Activated naive CD4-positive, alpha-beta T cell treated with anti-CD3 and anti-CD28 coated beads for 36 hours (primary cell): ENCODE measurements at regions not wholly inside any gene's neighbourhood (a gene's known extent, or its start where the extent isn't known, plus 50 kb on each side); places are given as distances from the start of the nearest gene placed in this dataset.

Experiments used
- CTCF ChIA-PET: fragments of 350-600 bp; sonication (Branson Sonifier 250); formaldehyde crosslinking; loops from one replicate; lab custom pipeline; 2021; ENCODE audit warnings: antibody characterized with exemption; lab: Charles Lee
- DNase-seq: peaks from one replicate; pipeline ENCODE4 v3.0.0-alpha.2; 2020
- H3K27ac Mint-ChIP-seq: one replicate; pipeline ENCODE4 v1.8.0; 2021; ENCODE audit warnings: mild to moderate bottlenecking, mixed read lengths
- H3K27me3 Mint-ChIP-seq: one replicate; pipeline ENCODE4 v1.8.0; 2021; ENCODE audit warnings: low read depth, mixed read lengths
- H3K36me3 Mint-ChIP-seq: one replicate; pipeline ENCODE4 v1.8.0; 2021; ENCODE audit warnings: low read depth, mixed read lengths
- H3K4me1 Mint-ChIP-seq: one replicate; pipeline ENCODE4 v1.8.0; 2021; ENCODE audit warnings: low read depth, mixed read lengths
- H3K4me3 Mint-ChIP-seq: one replicate; pipeline ENCODE4 v1.8.0; 2021; ENCODE audit warnings: mild to moderate bottlenecking, moderate library complexity, mixed read lengths
- H3K9me3 Mint-ChIP-seq: one replicate; pipeline ENCODE4 v1.8.0; 2021; ENCODE audit warnings: mixed read lengths
- intact Hi-C: fragments of 100-400 bp; cut with micrococcal nuclease; formaldehyde crosslinking; loops from one replicate; pipeline ENCODE4 v1.15.1; 2023

DNA sequence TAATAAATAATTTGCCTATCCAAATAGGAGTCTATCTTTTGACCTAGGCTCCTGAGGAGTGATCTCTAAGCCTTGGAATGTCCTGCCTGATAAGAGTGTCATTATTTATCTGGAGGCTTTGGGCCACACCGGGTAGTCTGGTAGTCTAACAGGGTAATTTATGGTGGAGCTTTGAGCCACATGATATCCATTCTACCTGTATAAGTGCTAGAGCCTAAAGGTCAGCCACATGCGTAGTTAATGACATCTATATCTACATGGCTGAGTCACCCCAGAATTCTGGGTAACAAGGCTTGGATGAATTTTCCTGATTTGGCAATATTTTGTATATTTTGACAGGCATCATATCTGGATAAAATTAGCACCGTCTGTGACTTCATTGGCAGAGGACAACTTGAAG is 681.4 kb downstream of the MCTP2 start:
- CTCF ChIA-PET = no interaction called here

GRCh38 chr15:94917068-94917467 is 685.7 kb downstream of the MCTP2 start:
- H3K4me3 Mint-ChIP-seq = no peak overlapping the region
- H3K4me1 Mint-ChIP-seq = no peaks in the 10 kb centered on the region
- no peaks in the 10 kb centered on the region for H3K27me3 Mint-ChIP-seq
- no peaks in the 10 kb centered on the region for H3K9me3 Mint-ChIP-seq
- CTCF ChIA-PET = interaction anchor here (0.8 kb wide), 1 partner anchor 14 kb away, joined by 3 read pairs; no protein-coding TSS in a partner anchor
- no peaks in the 10 kb centered on the region for H3K36me3 Mint-ChIP-seq
- no peak overlapping the region for H3K27ac Mint-ChIP-seq
- no peak for DNase-seq
- intact Hi-C loops = no loop called here

More for the DNA sequence above, 681.4 kb downstream of the MCTP2 start:
- Mint-ChIP-seq H3K4me3 (no peak overlapping the region), H3K27me3 (no peaks in the 10 kb centered on the region), H3K27ac (no peak overlapping the region), H3K4me1 (no peaks in the 10 kb centered on the region), H3K36me3 (no peaks in the 10 kb centered on the region), H3K9me3 (peaks cover 13% of the 10 kb centered on the region)
- intact Hi-C loops = no loop called here
- no peak for DNase-seq

DNA sequence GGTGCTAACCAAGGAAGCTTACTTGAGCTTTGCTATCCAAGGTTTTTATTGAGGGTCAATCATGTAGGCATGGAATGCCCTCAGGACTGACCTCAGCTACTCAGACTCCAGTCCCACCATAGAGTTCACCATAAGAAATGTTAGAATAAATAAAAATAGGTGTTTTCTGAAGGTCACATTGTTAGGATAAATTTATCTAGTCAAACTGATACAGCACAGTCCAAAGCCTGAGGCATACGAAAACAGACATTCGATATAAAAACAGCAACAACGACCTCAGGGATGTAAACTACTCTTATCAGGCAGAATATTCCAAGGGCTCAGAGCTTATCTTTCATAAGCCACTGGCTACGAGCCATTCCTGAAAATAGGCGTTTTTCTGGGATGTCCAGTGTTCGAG is 690.6 kb downstream of the MCTP2 start:
- Mint-ChIP-seq H3K4me3 (no peak overlapping the region), H3K36me3 (no peaks in the 10 kb centered on the region), H3K4me1 (no peaks in the 10 kb centered on the region), H3K27ac (no peak overlapping the region), H3K27me3 (peaks cover 3% of the 10 kb centered on the region), H3K9me3 (peaks cover 3% of the 10 kb centered on the region)
- CTCF ChIA-PET = no interaction called here
- DNase-seq = no peak
- intact Hi-C loops = no loop called here

- intact Hi-C loops = no loop called here
- H3K9me3 Mint-ChIP-seq = peaks cover 3% of the 10 kb centered on the region
- no peak overlapping the region for H3K27ac Mint-ChIP-seq
These were observed 692.7 kb downstream of the MCTP2 start for GRCh38 chr15:94924057-94924456.

GRCh38 chr15:94924971-94925598 is 693.7 kb downstream of the MCTP2 start:
- Mint-ChIP-seq H3K4me3 (no peak overlapping the region), H3K9me3 (peaks cover 3% of the 10 kb centered on the region), H3K4me1 (no peaks in the 10 kb centered on the region), H3K27ac (no peak overlapping the region), H3K36me3 (no peaks in the 10 kb centered on the region), H3K27me3 (peaks cover 3% of the 10 kb centered on the region)
- intact Hi-C loops = no loop called here
- CTCF ChIA-PET = no interaction called here
- no peak for DNase-seq

More at GRCh38 chr15:94924057-94924456, 692.7 kb downstream of the MCTP2 start:
- Mint-ChIP-seq H3K27me3 (peaks cover 3% of the 10 kb centered on the region), H3K36me3 (no peaks in the 10 kb centered on the region), H3K4me1 (no peaks in the 10 kb centered on the region), H3K4me3 (no peak overlapping the region)
- no peak for DNase-seq
- CTCF ChIA-PET = no interaction called here

- Mint-ChIP-seq H3K4me3 (no peak overlapping the region), H3K4me1 (no peaks in the 10 kb centered on the region), H3K27me3 (peaks cover 3% of the 10 kb centered on the region), H3K9me3 (peaks cover 3% of the 10 kb centered on the region), H3K27ac (no peak overlapping the region), H3K36me3 (no peaks in the 10 kb centered on the region)
- intact Hi-C loops = no loop called here
- no peak for DNase-seq
- CTCF ChIA-PET = no interaction called here
These were observed 694.3 kb downstream of the MCTP2 start for GRCh38 chr15:94925680-94926079.

DNA sequence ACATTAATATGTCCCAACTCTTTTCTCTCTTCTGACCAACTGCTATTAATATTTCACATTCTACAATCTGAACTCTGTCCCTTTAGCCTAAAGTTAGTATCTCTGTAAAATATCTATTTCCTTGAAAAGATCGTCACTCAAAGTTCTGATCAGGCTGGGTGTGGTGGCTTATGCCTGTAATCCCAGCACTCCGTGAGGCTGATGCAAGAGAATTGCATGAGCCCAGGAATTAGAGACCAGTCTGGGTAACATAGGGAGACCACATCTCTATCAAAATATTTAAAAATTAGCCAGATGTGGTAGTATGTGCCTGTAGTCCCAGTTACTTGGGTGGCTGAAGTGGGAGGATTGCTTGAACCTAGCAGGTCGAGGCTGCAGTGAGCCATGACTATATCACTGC is 695.6 kb downstream of the MCTP2 start:
- Mint-ChIP-seq H3K9me3 (peaks cover 3% of the 10 kb centered on the region), H3K27ac (no peak overlapping the region), H3K27me3 (peaks cover 3% of the 10 kb centered on the region), H3K4me1 (no peaks in the 10 kb centered on the region), H3K36me3 (no peaks in the 10 kb centered on the region), H3K4me3 (no peak overlapping the region)
- DNase-seq = no peak
- CTCF ChIA-PET = no interaction called here
- intact Hi-C loops = no loop called here

GRCh38 chr15:94929282-94929681 is 697.9 kb downstream of the MCTP2 start:
- Mint-ChIP-seq H3K36me3 (no peaks in the 10 kb centered on the region), H3K9me3 (no peaks in the 10 kb centered on the region)
- intact Hi-C loops = no loop called here

DNA sequence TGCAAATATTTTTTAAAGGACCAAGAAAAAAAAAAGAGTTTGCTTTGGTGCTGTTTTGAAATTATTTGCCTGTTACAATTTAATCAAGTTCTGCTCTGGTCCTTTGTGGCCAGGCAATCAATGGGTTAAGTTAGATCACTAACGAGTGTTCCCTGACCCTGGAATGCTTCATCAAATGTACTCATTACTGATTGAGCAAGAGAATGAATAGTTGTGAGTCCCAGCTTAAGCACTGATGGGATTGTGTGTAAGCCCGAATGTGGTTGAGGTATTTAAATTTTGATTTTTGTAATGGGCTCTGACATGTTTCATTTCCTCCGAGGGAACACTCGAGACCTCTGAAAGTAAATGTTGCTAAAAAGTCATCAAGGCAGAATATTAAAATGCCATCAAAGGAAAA is 699.1 kb downstream of the MCTP2 start:
- H3K4me1 Mint-ChIP-seq = no peaks in the 10 kb centered on the region
- CTCF ChIA-PET = no interaction called here
- no peaks in the 10 kb centered on the region for H3K36me3 Mint-ChIP-seq
- no peaks in the 10 kb centered on the region for H3K27me3 Mint-ChIP-seq
- intact Hi-C loops = no loop called here
- no peaks in the 10 kb centered on the region for H3K9me3 Mint-ChIP-seq
- no peak overlapping the region for H3K4me3 Mint-ChIP-seq
- no peak for DNase-seq
- H3K27ac Mint-ChIP-seq = no peak overlapping the region

More at GRCh38 chr15:94929282-94929681, 697.9 kb downstream of the MCTP2 start:
- CTCF ChIA-PET = no interaction called here
- Mint-ChIP-seq H3K4me1 (no peaks in the 10 kb centered on the region), H3K4me3 (no peak overlapping the region), H3K27me3 (no peaks in the 10 kb centered on the region), H3K27ac (no peak overlapping the region)
- DNase-seq = no peak

GRCh38 chr15:94930960-94931359 is 699.6 kb downstream of the MCTP2 start:
- no peaks in the 10 kb centered on the region for H3K27me3 Mint-ChIP-seq
- no peaks in the 10 kb centered on the region for H3K36me3 Mint-ChIP-seq
- CTCF ChIA-PET = no interaction called here
- no peaks in the 10 kb centered on the region for H3K4me1 Mint-ChIP-seq
- H3K4me3 Mint-ChIP-seq = no peak overlapping the region
- no peak for DNase-seq
- no peaks in the 10 kb centered on the region for H3K9me3 Mint-ChIP-seq
- no peak overlapping the region for H3K27ac Mint-ChIP-seq
- intact Hi-C loops = no loop called here

DNA sequence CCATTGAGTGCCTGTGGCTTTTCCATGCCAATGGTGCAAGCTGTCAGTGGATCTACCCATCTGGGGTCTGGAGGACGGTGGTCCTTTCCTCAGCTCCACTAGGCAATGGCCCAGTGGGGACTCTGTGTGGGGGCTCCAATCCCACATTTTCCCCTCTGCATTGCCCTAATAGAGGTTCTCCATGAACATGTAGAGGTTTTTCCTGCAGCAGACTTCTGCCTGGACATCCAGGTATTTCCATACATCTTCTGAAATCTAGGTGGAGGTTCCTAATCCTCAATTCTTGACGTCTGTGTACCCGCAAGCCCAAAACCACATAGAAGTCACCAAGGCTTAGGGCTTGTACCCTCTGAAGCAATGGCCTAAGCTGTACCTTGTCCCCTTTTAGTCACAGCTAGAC is 703.1 kb downstream of the MCTP2 start:
- H3K4me3 Mint-ChIP-seq = no peak overlapping the region
- DNase-seq = no peak
- H3K4me1 Mint-ChIP-seq = no peaks in the 10 kb centered on the region
- H3K36me3 Mint-ChIP-seq = no peaks in the 10 kb centered on the region
- CTCF ChIA-PET = no interaction called here
- H3K27me3 Mint-ChIP-seq = no peaks in the 10 kb centered on the region
- intact Hi-C loops = no loop called here
- H3K27ac Mint-ChIP-seq = no peak overlapping the region
- peaks cover 2% of the 10 kb centered on the region for H3K9me3 Mint-ChIP-seq

- Mint-ChIP-seq H3K9me3 (peaks cover 2% of the 10 kb centered on the region), H3K4me1 (no peaks in the 10 kb centered on the region), H3K27me3 (no peaks in the 10 kb centered on the region), H3K36me3 (no peaks in the 10 kb centered on the region), H3K4me3 (no peak overlapping the region), H3K27ac (no peak overlapping the region)
- no peak for DNase-seq
- intact Hi-C loops = no loop called here
- CTCF ChIA-PET = no interaction called here
These were observed 705.9 kb downstream of the MCTP2 start for GRCh38 chr15:94937242-94937641.

- no peaks in the 10 kb centered on the region for H3K36me3 Mint-ChIP-seq
- H3K4me1 Mint-ChIP-seq = no peaks in the 10 kb centered on the region
- peaks cover 2% of the 10 kb centered on the region for H3K9me3 Mint-ChIP-seq
- intact Hi-C loops = no loop called here
- no peaks in the 10 kb centered on the region for H3K27me3 Mint-ChIP-seq
- DNase-seq = no peak
- H3K4me3 Mint-ChIP-seq = no peak overlapping the region
- CTCF ChIA-PET = no interaction called here
- no peak overlapping the region for H3K27ac Mint-ChIP-seq
These were observed 712.5 kb downstream of the MCTP2 start for GRCh38 chr15:94943888-94944287.
